Endothelial cell of umbilical vein (primary cell): ENCODE measurements at regions not wholly inside any gene's neighbourhood (a gene's known extent, or its start where the extent isn't known, plus 50 kb on each side); places are given as distances from the start of the nearest gene placed in this dataset.

Experiments used
- BruUV-seq: library from RNA; stranded (reverse); fragments of 400-500 nt; replicated peaks from 2 replicates; lab custom pipeline; 2021; lab: Mats Ljungman, UMichigan
- CTCF ChIA-PET: fragments of 300-600, 350-600 bp; sonication (Branson Sonifier 250); formaldehyde crosslinking; loops from one replicate; lab custom pipeline; 2021; ENCODE audit warnings: antibody characterized with exemption, inconsistent platforms; lab: Charles Lee
- POLR2A ChIA-PET: fragments of 300-600, 350-600 bp; sonication (Branson Sonifier 250); formaldehyde crosslinking; loops from one replicate; lab custom pipeline; 2021; ENCODE audit warnings: antibody characterized with exemption, inconsistent platforms; lab: Charles Lee
- DNase-seq: peaks from one replicate; pipeline ENCODE4 v3.0.0-alpha.2; 2011; ENCODE audit warnings: low read depth, low spot score
- FAIRE-seq: peaks from 2 replicates; lab custom pipeline; 2011; peaks lifted over from hg19 to GRCh38; lab: Jason Lieb, UNC
- H2AFZ ChIP-seq: 2 replicates; pipeline ENCODE4 v1.6.0; 2012; ENCODE audit warnings: low read depth, low read length, control low read depth, inconsistent platforms
- H3K27ac ChIP-seq: 2 replicates; pipeline ENCODE4 v1.5.1; 2011; ENCODE audit warnings: low read depth, mild to moderate bottlenecking, control low read depth, low read length, moderate library complexity; ENCODE audit not compliant: insufficient read depth
- H3K27me3 ChIP-seq, 2 experiments: 2 replicates each; pipeline versions ENCODE4 v1.6.0 to v1.6.1; 2011; ENCODE audit warnings: low read length in 2 of 2, mixed read lengths in 1 of 2; ENCODE audit not compliant: control insufficient read depth in 2 of 2, insufficient read depth in 2 of 2
- H3K36me3 ChIP-seq, 2 experiments: 2 replicates in 1 of 2; 3 replicates in 1 of 2; pipeline ENCODE4 v1.5.1; 2011; ENCODE audit warnings: low read length in 2 of 2, mild to moderate bottlenecking in 1 of 2, moderate library complexity in 1 of 2; ENCODE audit not compliant: control insufficient read depth in 2 of 2, insufficient read depth in 2 of 2; ENCODE audit errors: extremely low read depth in 1 of 2
- H3K4me1 ChIP-seq: 3 replicates; pipeline ENCODE4 v1.5.1; 2011; ENCODE audit warnings: mild to moderate bottlenecking, low read length; ENCODE audit not compliant: control insufficient read depth, insufficient read depth; ENCODE audit errors: extremely low read depth
- H3K4me2 ChIP-seq: 2 replicates; pipeline ENCODE4 v1.6.1; 2011; ENCODE audit warnings: low read length, control low read depth, mixed read lengths; ENCODE audit not compliant: insufficient read depth
- H3K4me3 ChIP-seq, 3 experiments: fragments of 200-600 bp in 1 of 3; sonication (generic), shearing (Covaris generic) in 1 of 3; replicated peaks in 1 of 3; 2 replicates each; pipeline ENCODE4 v1.5.1; 2011 to 2016; ENCODE audit warnings: control low read depth in 3 of 3, low read length in 3 of 3, mild to moderate bottlenecking in 2 of 3, inconsistent platforms in 1 of 3, low read depth in 1 of 3, moderate library complexity in 1 of 3; ENCODE audit not compliant: insufficient read depth in 1 of 3
- H3K79me2 ChIP-seq: 2 replicates; pipeline ENCODE4 v1.6.0; 2012; ENCODE audit warnings: low read length, inconsistent platforms; ENCODE audit not compliant: control insufficient read depth, insufficient read depth
- H3K9ac ChIP-seq: replicated peaks from 2 replicates; pipeline ENCODE3; 2011; ENCODE audit warnings: low read length, control low read depth; ENCODE audit not compliant: insufficient read depth; ENCODE audit errors: extremely low read depth
- H3K9me1 ChIP-seq: replicated peaks from 3 replicates; pipeline ENCODE4 v1.6.0; 2011; ENCODE audit warnings: mild to moderate bottlenecking, low read length; ENCODE audit not compliant: control insufficient read depth, insufficient read depth; ENCODE audit errors: extremely low read depth
- H3K9me3 ChIP-seq: replicated peaks from 2 replicates; pipeline ENCODE4 v1.5.1; 2012; ENCODE audit warnings: low read length, inconsistent platforms; ENCODE audit not compliant: control insufficient read depth, insufficient read depth
- H4K20me1 ChIP-seq: replicated peaks from 2 replicates; pipeline ENCODE3; 2011; ENCODE audit warnings: mild to moderate bottlenecking, low read length; ENCODE audit not compliant: control insufficient read depth, insufficient read depth; ENCODE audit errors: extremely low read depth
- CTCF ChIP-seq, 2 donors: IDR thresholded peaks; 1 replicate in 1 of 2; 2 replicates in 1 of 2; pipeline ENCODE4 v1.5.1; 2011; ENCODE audit warnings: low read length in 2 of 2, mild to moderate bottlenecking in 2 of 2, moderate library complexity in 2 of 2, control low read depth in 1 of 2, inconsistent platforms in 1 of 2, low read depth in 1 of 2; ENCODE audit not compliant: insufficient read depth in 1 of 2; ENCODE audit errors: extremely low read depth in 1 of 2
- GATA2 ChIP-seq: IDR thresholded peaks from 2 replicates; pipeline ENCODE4 v1.7.0; 2011; ENCODE audit warnings: low read depth, mild to moderate bottlenecking, moderate library complexity, mixed read lengths, low read length; ENCODE audit not compliant: insufficient read length, insufficient read depth
- JUN ChIP-seq: IDR thresholded peaks from 2 replicates; pipeline ENCODE4 v1.6.1; 2011; ENCODE audit warnings: borderline replicate concordance, low read depth; ENCODE audit not compliant: insufficient read length, insufficient read depth
- MAX ChIP-seq: IDR thresholded peaks from 2 replicates; pipeline ENCODE4 v1.6.1; 2011; ENCODE audit not compliant: insufficient read depth, insufficient read length
- dilution Hi-C: fragments of 300-500 bp; cut with MboI; formaldehyde crosslinking; loops from one replicate; pipeline ENCODE4 v1.15.0; 2019; ENCODE audit warnings: low sequenced_read_pairs; ENCODE audit not compliant: extremely low pct_ligation_motif_present
- intact Hi-C: fragments of 100-400 bp; cut with micrococcal nuclease; formaldehyde crosslinking; loops from one replicate; pipeline ENCODE4 v1.10.0; 2022

- no TSS peak for BruUV-seq
- DNase-seq: no peak
- no peaks in the 10 kb centered on the region for H4K20me1 ChIP-seq
- H3K4me1 ChIP-seq: no peaks in the 10 kb centered on the region
- H3K79me2 ChIP-seq: no peaks in the 10 kb centered on the region
- dilution Hi-C loops (no loop called here), intact Hi-C loops (no loop called here)
- H3K27me3 ChIP-seq: peaks cover 0 to 11% of the 10 kb centered on the region in 2 experiments
- POLR2A ChIA-PET: no interaction called here
- H3K4me3 ChIP-seq: no peak overlapping the region
- no peak overlapping the region for H2AFZ ChIP-seq
- H3K9me1 ChIP-seq: no peaks in the 10 kb centered on the region
- no peak overlapping the region for H3K27ac ChIP-seq
- no peaks in the 10 kb centered on the region for H3K36me3 ChIP-seq
- no peaks in the 10 kb centered on the region for H3K9me3 ChIP-seq
- no peak for FAIRE-seq
- CTCF ChIA-PET: interaction anchor here (0.9 kb wide), 1 partner anchor 11 kb away, joined by 3 read pairs; no protein-coding TSS in a partner anchor
- H3K4me2 ChIP-seq: no peak overlapping the region
- no peak overlapping the region for H3K9ac ChIP-seq
- TF ChIP-seq MAX (no peak), JUN (no peak), GATA2 (no peak)
Measured at GRCh38 chr20:43794326-43794725, 67.5 kb upstream of the GTSF1L start.

- DNase-seq (no peak), FAIRE-seq (no peak)
- H3K4me3 ChIP-seq: no peak overlapping the region
- H3K36me3 ChIP-seq: no peaks in the 10 kb centered on the region
- H3K4me2 ChIP-seq: no peak overlapping the region
- H2AFZ ChIP-seq: no peak overlapping the region
- no peaks in the 10 kb centered on the region for H3K9me1 ChIP-seq
- H3K27me3 ChIP-seq: peaks cover 0 to 9% of the 10 kb centered on the region in 2 experiments
- H3K79me2 ChIP-seq: no peaks in the 10 kb centered on the region
- BruUV-seq: no TSS peak
- intact Hi-C loops: no loop called here
- no peaks in the 10 kb centered on the region for H3K4me1 ChIP-seq
- H4K20me1 ChIP-seq: no peaks in the 10 kb centered on the region
- no peaks in the 10 kb centered on the region for H3K9me3 ChIP-seq
- H3K27ac ChIP-seq: no peak overlapping the region
- H3K9ac ChIP-seq: no peak overlapping the region
- POLR2A ChIA-PET: no interaction called here
- dilution Hi-C loops: no loop called here
- CTCF ChIA-PET: no interaction called here
- no peak for TF ChIP-seq CTCF (IDR thresholded peaks at IDR 0.05; ENCODE audit: extremely low read depth in 1 of 2, insufficient read depth in 1 of 2, low read depth in 1 of 2, low read length in 2 of 2)
Measured at GRCh38 chr20:43789593-43789992, 62.8 kb upstream of the GTSF1L start.
